HEK293T (cell line): ENCODE measurements at regions not wholly inside any gene's neighbourhood (a gene's known extent, or its start where the extent isn't known, plus 50 kb on each side); places are given as distances from the start of the nearest gene placed in this dataset.

Experiments
- FOXM1 ChIP-seq: fragments of 450-650 bp; IDR thresholded peaks from 2 replicates; pipeline ENCODE4 v1.6.1; 2017; ENCODE audit warnings: mild to moderate bottlenecking, borderline replicate concordance
- HDGF ChIP-seq: fragments of 450-650 bp; IDR thresholded peaks from 2 replicates; pipeline ENCODE4 v1.6.1; 2017; ENCODE audit warnings: antibody characterized with exemption, borderline replicate concordance
- NFRKB ChIP-seq: fragments of 450-650 bp; IDR thresholded peaks from 2 replicates; pipeline ENCODE4 v1.6.1; 2016; ENCODE audit warnings: mild to moderate bottlenecking, moderate library complexity
- SP1 ChIP-seq: fragments of 450-650 bp; IDR thresholded peaks from 2 replicates; pipeline ENCODE4 v1.6.1; 2017

GRCh38 chr5:124511791-124512190, 234.6 kb downstream of the ZNF608 start:
- TF ChIP-seq NFRKB (no peak), SP1 (no peak), HDGF (no peak), FOXM1 (no peak)
